ENCODE measurements at regions not wholly inside any gene's neighbourhood (a gene's known extent, or its start where the extent isn't known, plus 50 kb on each side); places are given as distances from the start of the nearest gene placed in this dataset.

DNA sequence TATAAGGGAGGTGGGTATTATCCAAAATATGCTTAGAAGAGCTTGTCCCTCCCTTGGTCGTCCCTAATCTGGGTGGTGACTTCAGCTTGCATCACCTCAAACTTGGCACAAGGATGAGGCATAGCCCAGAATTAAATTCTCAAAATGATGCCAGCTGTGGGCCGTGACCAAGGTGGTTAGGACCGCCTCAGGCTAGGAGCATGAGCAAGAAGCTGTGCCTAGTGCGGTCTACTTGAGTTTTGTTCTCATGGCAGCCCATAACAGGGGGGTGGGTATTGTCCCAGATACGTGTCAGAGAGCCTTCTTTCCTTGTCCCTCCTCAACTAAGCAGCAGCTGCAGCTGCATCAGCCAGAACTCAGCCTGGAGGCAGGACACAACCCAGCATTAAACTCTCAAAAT is 2620.0 kb downstream of the PCDH7 start:
- H3K4me3 ChIP-seq (ENCODE audit: low read depth, low read length) = no peak overlapping the region
- TF ChIP-seq, protein P1, sequence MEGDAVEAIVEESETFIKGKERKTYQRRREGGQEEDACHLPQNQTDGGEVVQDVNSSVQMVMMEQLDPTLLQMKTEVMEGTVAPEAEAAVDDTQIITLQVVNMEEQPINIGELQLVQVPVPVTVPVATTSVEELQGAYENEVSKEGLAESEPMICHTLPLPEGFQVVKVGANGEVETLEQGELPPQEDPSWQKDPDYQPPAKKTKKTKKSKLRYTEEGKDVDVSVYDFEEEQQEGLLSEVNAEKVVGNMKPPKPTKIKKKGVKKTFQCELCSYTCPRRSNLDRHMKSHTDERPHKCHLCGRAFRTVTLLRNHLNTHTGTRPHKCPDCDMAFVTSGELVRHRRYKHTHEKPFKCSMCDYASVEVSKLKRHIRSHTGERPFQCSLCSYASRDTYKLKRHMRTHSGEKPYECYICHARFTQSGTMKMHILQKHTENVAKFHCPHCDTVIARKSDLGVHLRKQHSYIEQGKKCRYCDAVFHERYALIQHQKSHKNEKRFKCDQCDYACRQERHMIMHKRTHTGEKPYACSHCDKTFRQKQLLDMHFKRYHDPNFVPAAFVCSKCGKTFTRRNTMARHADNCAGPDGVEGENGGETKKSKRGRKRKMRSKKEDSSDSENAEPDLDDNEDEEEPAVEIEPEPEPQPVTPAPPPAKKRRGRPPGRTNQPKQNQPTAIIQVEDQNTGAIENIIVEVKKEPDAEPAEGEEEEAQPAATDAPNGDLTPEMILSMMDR (conservative IDR thresholded peaks at IDR 0.05; ENCODE audit: low read depth, low read length) = no peak
- DNase-seq (ENCODE audit: low read depth) = no peak

DNA sequence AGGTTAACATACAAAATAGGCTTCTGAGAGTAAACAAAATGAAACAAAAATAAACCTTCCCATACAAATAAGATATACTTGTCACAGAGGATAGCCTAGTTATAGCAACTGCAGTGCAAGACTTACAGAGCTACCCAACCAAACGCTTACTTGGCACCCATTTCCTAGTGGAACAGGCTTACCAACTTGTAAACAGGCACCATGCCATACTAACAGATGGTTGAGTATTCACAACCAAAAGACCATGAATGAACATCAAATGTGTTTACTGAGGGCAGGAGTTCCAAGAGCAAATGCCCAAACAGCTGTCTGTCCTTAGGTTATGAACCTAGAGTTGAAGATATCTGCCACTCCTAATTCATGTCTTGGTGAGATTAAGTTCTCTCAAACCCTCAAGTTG is 2629.2 kb downstream of the PCDH7 start:
- TF ChIP-seq, protein P1 (conservative IDR thresholded peaks at IDR 0.05; ENCODE audit: low read depth, low read length) = no peak
- DNase-seq (ENCODE audit: low read depth) = no peak
- H3K4me3 ChIP-seq (ENCODE audit: low read depth, low read length) = no peak overlapping the region

DNA sequence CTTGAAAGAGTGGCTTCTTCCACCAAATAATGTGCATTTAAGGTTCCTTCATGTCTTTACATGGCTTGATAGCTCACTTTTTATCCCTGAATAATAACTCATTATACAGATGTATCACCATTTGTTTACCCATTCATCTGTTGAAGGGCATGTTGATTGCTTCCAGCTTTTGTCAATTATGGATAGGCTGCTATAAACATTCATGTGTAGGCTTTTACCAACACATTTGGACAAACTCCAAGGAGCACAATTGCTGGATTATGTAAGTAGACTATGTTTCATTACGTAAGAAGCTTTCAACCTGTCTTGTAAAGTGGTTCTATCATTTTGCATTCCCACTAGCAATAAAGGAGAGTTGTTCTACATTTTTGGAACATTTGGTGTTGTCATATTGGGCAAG is 2637.0 kb downstream of the PCDH7 start:
- no peak for DNase-seq (ENCODE audit: low read depth)
- no peak overlapping the region for H3K4me3 ChIP-seq (ENCODE audit: low read depth, low read length)
- TF ChIP-seq, protein P1 (conservative IDR thresholded peaks at IDR 0.05; ENCODE audit: low read depth, low read length) = no peak

DNA sequence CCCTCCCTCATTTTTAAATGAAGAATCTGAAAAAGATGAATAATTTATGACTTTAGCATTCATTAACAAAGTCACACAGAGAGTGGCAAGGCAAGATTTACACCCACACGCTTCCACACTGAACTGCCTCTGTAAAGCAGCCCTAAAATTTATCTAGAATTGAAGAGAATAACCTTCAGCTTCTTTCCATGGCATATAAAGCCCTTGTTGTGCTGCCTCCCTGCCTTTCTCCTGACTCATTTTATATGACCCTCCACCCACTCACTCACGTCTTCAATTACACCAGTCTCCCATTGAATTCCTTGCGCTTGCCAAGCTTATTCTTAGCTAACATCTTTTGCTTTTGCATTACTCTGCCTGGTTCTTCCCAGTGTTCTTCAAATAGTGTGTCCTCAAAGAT is 2649.3 kb downstream of the PCDH7 start:
- DNase-seq (ENCODE audit: low read depth) = peak; percentile 25
- H3K4me3 ChIP-seq (ENCODE audit: low read depth, low read length) = no peak overlapping the region
- TF ChIP-seq, protein P1 (conservative IDR thresholded peaks at IDR 0.05; ENCODE audit: low read depth, low read length) = no peak

DNA sequence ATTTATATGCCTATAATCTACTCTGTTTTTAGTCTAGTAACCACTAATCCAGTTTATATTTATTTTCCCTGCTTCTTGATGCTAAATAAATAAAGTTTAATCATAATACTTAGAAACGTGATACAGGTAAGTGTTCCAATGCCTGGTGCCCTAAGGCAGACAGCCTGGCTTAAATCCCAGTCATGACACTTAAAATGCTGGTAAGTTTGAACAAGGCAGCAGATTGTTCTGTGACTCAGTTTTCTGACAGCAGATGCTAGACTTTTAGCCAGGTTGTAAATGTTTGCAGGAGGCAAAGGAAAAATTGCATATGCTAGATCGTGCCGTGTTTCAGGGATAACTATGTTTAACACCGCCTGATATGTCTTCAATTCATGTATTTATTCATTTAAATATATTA is 2661.6 kb downstream of the PCDH7 start:
- TF ChIP-seq, protein P1 (conservative IDR thresholded peaks at IDR 0.05; ENCODE audit: low read depth, low read length) = no peak
- DNase-seq (ENCODE audit: low read depth) = no peak
- no peak overlapping the region for H3K4me3 ChIP-seq (ENCODE audit: low read depth, low read length)

DNA sequence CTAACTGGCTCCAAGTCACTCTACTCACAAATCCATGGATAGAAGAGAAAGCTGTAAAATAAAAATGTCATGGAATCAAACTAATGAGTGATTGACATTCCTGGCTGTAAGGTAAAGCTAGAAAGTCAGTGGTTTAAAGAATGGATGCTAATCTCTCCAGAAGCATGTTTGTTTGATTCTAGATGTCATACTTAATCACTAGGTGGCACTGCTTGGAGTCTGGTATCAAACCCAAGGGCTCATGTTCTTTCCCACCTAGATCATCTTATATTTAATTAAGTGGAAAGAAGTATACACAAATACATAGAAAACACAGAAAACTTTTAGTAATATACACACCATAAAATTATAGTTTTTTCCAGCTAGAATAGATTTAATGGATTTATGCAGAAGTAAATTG is 2666.6 kb downstream of the PCDH7 start:
- no peak for DNase-seq (ENCODE audit: low read depth)
- TF ChIP-seq, protein P1 (conservative IDR thresholded peaks at IDR 0.05; ENCODE audit: low read depth, low read length) = peak; percentile 49
- H3K4me3 ChIP-seq (ENCODE audit: low read depth, low read length) = no peak overlapping the region

DNA sequence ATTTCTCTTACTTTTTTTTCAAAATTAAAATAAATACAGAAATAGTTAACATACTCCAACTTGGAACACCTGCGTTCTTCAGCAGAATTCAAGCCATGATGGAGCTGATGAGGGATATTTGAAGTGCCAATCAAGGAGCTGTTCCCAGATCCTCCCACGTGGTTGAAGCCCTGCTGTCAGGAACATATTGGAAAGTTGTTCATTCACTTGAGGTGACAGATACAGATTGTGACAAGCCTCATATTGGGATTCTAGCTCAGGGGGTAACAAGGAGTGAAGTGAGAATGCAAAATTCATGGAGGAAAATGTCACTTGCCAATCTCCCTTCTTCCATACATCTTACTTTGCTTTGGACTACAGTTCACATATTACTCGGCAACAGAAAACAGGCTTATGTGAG is 2670.8 kb downstream of the PCDH7 start:
- no peak for DNase-seq (ENCODE audit: low read depth)
- no peak overlapping the region for H3K4me3 ChIP-seq (ENCODE audit: low read depth, low read length)
- TF ChIP-seq, protein P1 (conservative IDR thresholded peaks at IDR 0.05; ENCODE audit: low read depth, low read length) = no peak
